GM19452 (cell line): ENCODE measurements at regions not wholly inside any gene's neighbourhood (a gene's known extent, or its start where the extent isn't known, plus 50 kb on each side); places are given as distances from the start of the nearest gene placed in this dataset.

Experiments used
- ATAC-seq: cut with Tn5 transposase; IDR thresholded peaks from one replicate; pipeline ENCODE4 v1.9.1; 2021; ENCODE audit not compliant: unreplicated experiment

- no peak for ATAC-seq
Measured at GRCh38 chr5:166493612-166494011, 1797.8 kb upstream of the WWC1 start.

DNA sequence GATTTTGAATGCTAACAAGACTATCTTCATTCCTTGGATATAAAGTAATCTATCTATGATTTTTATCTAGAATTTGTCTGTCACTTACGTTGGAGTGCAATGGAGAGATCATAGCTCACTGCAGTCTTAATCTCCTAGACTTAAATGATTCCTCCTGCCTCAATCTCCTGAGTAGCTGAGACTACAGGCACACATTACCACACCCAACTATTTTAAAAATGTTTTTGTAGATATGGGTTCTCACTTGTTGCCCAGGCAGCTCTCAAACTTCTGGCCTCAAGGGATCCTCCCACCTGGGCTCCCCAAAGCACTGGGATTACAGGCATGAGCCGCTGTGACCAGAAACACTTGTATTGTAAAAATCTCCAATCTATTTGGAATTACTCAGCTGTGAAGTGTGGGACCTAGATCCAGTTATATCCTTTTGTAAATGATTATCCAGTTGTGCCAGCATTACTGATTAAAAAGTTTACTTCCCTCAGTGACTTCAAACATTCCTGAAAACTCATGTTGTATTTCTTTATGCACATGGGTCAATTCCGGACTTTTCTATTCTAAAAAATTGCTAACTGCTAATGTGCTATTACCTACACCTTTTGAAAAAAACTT lies 1793.8 kb upstream of the WWC1 start:
- no peak for ATAC-seq

- no peak for ATAC-seq
Measured at GRCh38 chr5:166499447-166500240, 1791.8 kb upstream of the WWC1 start.

- no peak for ATAC-seq
Measured at GRCh38 chr5:166503506-166503905, 1787.9 kb upstream of the WWC1 start.

- ATAC-seq, result no peak
Measured at GRCh38 chr5:166505067-166505466, 1786.4 kb upstream of the WWC1 start.

- no peak for ATAC-seq
Measured at GRCh38 chr5:166505544-166505943, 1785.9 kb upstream of the WWC1 start.

DNA sequence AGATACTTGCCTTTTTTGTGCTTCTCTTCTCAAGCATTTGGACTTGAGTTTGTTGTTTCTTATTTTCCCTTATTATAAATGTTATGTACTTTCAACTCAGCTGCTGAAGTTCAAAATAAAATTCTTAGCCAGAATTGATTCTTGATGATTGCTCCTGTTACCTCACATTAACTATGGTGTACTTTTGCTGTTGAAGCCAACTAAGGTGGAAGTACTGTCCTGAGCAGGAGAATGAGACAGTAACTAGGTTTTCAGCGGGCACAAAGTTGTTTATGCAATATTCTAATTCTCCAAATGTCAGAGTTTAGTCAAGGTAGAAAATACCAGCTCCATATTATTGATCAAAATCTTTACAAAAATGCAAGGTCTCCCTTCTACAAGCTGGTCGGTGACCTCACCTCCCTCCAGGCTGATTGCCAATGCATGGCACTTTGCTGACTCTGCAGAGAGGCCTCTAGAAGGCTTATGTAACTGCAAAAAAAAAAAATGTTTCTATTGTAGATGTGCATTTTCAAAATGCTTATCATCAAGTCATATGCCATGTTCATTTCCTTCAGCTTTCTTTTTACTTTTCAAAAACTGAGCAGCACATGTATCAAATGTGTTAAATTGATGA lies 1783.5 kb upstream of the WWC1 start:
- ATAC-seq, result no peak

DNA sequence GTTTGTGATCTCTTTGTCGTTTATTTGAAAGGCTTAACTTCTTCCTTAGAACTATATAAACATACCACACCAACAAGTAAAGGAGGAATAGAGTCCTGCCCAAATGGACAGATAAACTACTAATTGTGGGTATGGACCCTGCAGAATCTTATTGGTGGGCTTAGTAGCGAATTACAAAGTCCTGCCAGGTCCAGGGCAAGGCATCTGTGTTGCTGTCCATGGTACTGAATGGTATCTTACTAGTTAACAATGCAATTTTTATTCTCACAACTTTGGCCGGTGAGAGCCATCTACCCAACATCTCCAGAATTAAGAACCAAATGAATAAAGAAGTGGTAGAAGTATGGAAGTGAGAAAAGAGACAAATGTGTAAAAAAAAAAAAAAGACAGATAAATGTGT lies 1782.4 kb upstream of the WWC1 start:
- no peak for ATAC-seq

DNA sequence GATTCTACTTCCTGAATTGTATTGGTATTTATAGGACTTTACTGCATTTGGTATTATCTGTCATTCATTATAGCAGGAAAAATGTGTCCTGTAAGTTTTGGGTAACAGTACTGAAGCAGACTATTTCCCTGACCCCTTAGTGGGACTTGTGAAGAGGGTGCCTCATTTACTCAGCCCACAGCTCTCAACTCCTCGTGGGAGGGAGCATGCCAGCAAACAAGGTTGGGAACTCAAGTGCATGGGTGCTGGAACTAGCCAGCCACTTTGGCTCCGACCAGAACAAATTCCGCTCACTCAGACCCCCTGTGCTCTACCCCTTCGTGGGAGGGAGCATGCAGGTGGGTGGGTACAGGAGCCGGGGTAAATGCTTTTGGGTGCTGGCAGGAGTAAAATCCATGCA lies 1773.5 kb upstream of the WWC1 start:
- ATAC-seq, result no peak

GRCh38 chr5:166523206-166523605 lies 1768.2 kb upstream of the WWC1 start:
- ATAC-seq, result no peak

GRCh38 chr5:166529200-166529599 lies 1762.2 kb upstream of the WWC1 start:
- no peak for ATAC-seq

DNA sequence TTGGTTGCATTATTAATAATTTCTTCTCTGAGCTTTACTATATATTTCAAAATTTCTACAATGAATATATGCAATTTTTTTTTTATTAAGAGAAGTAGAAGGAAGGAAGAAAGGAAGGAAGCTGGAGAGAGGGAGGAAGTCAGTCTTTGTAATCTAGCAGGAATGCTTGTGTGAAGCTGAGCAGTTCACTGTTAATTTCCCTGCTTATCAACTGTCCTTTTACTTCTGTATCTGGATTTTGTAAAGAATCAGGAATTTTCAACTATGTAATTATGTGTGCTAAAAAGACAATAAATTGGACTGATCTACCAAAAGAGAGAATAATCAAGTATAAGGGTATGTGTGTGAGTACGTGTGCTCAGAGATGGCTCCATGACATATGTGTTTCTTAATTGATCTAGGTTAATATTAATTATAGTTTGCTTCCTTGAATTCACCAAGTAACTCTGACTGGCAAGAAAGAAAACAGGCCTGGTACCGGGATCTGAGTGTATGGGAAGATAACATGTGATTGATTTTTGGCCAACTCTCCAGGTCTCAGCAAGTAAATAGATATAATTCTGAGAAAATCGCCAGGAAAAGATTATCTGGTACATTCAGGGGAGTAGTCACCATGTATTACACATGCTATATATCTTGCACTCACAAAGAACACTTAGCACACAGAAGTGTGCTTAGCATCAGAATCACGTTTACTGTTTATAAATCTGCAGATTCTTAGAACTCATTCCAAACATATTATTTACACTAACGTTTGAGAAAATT lies 1758.8 kb upstream of the WWC1 start:
- no peak for ATAC-seq

GRCh38 chr5:166535641-166536040 lies 1755.8 kb upstream of the WWC1 start:
- no peak for ATAC-seq

DNA sequence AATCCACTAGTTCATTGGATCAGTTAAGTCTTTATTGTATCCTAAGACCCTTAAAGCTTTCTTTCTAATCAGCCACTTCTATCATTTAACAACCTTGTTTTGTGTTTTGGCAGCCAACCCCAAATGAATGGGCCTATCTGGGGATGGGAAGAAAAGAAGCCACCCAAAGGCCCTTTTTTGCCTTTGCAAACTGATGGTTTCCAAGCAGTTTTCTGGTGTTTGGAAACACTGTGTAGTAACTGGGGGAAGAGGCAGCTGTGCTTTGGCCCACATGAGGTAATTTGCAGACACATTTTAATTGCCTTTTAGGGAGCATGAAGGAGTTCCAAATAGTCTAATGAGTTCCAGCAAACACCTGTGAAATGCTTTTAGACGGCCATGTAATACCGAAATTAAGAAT lies 1751.3 kb upstream of the WWC1 start:
- ATAC-seq, result no peak

DNA sequence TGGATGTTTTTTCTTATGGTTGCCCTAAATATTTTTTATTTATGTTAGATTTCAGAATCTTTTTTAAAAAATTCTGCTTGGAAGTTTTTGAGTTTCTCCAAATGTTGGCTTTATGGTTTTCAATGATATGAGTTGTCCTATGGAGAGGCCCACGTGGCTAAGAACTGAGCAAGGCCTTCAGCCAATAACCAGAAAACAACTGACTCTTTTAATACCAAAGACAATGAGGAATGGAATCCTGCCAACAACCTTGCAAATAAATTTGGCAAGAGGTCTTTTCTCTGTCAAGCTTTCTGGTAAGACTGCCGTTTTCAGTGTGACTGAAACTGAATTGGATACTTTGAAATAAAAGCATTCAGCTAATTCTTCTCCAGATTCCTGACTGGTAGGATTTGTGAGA lies 1740.1 kb upstream of the WWC1 start:
- no peak for ATAC-seq

DNA sequence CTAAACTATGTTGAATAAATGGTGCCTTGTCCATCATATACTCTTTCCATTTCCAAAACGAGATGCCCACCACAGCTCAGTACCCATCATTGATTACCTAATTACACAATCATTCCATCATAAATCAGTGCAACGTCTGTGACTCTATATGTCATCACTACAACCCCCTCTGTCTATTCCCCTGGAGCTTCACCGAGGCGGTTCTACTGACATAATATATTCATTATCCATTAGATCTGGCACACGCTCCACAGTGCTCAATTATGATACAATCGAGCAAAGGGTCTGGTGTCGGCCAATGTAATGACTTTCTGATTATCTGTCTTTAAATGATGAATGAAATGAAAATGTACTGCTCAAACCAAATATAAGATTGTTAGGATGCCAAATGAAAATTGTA lies 1737.7 kb upstream of the WWC1 start:
- no peak for ATAC-seq

DNA sequence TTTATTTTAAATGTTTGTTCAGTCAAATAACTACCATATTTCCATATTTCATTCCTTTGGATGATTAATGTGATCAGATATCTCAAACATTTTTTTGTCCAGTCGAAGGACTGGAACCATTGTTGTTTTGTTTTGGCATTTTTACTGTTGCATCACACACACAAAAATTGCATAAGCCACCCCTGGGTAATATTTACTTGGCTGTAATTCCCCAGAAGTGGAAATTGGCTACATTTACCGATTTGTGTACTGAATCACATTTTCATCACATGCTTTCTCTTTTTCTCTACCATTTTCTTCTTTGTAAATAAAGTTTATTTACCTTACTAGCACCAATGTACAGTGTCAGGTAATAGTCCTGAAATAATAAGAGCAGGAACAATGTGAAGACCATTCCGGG lies 1729.7 kb upstream of the WWC1 start:
- no peak for ATAC-seq

DNA sequence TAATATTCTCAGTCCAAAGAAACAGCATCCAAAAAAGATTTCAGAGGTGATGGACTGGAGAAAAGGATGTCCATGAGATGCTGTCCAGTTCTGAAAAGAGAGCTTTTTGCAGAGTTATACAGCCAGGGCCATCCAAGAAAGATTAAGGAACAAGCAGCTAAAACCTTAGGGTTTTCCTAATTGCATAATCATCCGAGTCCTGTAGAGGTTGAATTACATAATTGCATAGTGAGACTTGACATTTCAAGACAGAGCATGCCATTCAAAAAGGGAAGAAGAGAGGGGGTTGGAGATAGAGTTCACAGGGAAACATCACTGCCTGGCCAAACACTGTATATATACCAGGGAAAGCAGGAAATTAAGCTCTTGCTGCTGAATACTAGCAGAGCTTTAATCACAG lies 1729.2 kb upstream of the WWC1 start:
- no peak for ATAC-seq

- no peak for ATAC-seq
Measured at GRCh38 chr5:166566725-166567124, 1724.7 kb upstream of the WWC1 start.

GRCh38 chr5:166570865-166571264 lies 1720.6 kb upstream of the WWC1 start:
- ATAC-seq, result no peak

DNA sequence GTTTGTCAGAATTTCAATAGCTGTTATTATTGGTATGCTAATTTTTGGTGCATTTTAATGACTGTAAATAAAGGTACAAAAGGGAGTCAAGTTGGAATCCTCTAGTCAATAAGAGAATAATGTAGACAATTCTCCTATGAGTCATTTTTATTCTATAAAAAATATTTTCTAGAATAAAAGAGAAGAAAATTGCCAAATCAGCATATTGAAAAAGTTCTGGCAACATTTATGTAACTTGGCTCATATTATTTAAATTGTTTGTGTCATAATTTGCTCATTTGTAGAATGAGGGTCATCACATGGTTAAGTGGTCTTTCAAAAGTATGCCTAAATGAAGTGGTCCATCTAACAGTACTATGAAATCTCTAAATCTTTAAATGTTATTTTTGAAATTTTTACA lies 1719.8 kb upstream of the WWC1 start:
- no peak for ATAC-seq

GRCh38 chr5:166576323-166576722 lies 1715.1 kb upstream of the WWC1 start:
- no peak for ATAC-seq
